Lower leg skin (tissue), 3 donors: ENCODE measurements at regions not wholly inside any gene's neighbourhood (a gene's known extent, or its start where the extent isn't known, plus 50 kb on each side); places are given as distances from the start of the nearest gene placed in this dataset.

ENCODE experiments used
- CTCF ChIP-seq, 3 donors: fragments of 450-650 bp; IDR thresholded peaks; one replicate each; pipeline ENCODE4 v1.5.1; 2016; ENCODE audit warnings: antibody characterized with exemption in 3 of 3, mild to moderate bottlenecking in 3 of 3, moderate library complexity in 2 of 3
- POLR2A ChIP-seq, 2 donors: fragments of 450-650 bp; IDR thresholded peaks; one replicate each; pipeline ENCODE4 v1.6.1; 2016 to 2017; ENCODE audit warnings: antibody characterized with exemption in 2 of 2, mild to moderate bottlenecking in 1 of 2, moderate library complexity in 1 of 2

DNA sequence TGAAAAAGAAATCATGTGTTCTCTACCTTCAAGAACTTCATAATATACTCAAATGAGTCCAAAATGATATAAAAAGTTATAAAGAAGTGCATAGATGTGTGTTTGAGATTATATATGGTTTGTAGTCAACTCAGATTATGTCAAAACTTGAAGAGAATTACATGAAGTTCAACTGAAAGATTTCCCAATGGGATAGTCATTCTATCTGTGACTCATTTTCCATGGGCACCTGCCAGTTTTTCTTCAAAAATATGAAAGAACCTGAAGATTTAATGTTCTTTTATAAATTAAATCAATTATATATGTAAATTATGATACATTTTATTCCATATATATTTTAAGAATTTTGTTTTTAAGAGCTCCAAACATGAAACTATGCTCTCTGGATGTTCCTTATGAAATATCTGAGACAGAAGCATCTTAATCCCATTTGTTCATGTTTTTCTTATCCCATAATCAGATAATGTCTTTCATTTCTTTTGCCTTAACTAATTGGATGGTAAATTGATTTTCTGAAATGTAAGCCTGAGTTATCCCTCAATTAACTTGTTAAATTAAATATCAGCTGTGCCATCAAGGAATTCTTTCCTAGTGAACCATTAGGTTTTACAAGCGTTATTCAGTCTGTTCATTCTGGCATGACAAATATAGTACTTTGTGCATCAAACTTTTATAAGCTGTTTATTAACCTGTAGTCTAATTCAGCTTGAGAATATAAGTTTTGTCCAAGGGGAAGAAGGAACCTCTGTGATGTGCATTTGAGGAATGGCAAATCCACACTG is 387.1 kb downstream of the IPMK start:
- TF ChIP-seq CTCF (IDR thresholded peaks at IDR 0.05) (no peak), POLR2A (IDR thresholded peaks at IDR 0.05) (no peak)
